Activated CD4-positive, CD25-positive, alpha-beta regulatory T cell treated with anti-CD3 and anti-CD28 coated beads, Interleukin-2, amount 50 U/mL, for 24 hours (primary cell): ENCODE measurements at regions not wholly inside any gene's neighbourhood (a gene's known extent, or its start where the extent isn't known, plus 50 kb on each side); places are given as distances from the start of the nearest gene placed in this dataset.
"Not testable (repeated sequence)": the region's sequence is repeated elsewhere in the genome, so short reads cannot be mapped to it uniquely, and the experiment has no call there.

Experiments used
- ATAC-seq, 2 donors: fragments of 150-1000 bp; cut with Tn5 transposase; one replicate each; pipeline ENCODE4 v1.10.0; 2021; ENCODE audit warnings: mild to moderate bottlenecking in 1 of 2, moderate library complexity in 1 of 2

DNA sequence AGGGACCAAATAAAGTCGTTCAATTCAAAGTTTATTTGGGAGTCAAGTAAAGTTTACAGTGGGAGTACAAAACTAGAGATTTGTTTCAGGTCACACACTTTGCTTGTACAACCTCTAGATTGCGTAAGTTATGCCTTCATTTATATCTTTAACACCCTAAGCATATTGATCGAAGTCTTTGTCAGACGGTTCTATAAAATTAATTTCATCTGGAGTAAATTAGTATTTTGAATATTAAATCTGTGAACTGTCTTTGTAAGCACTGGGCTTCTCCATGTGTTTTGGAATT is 119.7 kb downstream of the ACAA2 start:
- no peak for ATAC-seq

DNA sequence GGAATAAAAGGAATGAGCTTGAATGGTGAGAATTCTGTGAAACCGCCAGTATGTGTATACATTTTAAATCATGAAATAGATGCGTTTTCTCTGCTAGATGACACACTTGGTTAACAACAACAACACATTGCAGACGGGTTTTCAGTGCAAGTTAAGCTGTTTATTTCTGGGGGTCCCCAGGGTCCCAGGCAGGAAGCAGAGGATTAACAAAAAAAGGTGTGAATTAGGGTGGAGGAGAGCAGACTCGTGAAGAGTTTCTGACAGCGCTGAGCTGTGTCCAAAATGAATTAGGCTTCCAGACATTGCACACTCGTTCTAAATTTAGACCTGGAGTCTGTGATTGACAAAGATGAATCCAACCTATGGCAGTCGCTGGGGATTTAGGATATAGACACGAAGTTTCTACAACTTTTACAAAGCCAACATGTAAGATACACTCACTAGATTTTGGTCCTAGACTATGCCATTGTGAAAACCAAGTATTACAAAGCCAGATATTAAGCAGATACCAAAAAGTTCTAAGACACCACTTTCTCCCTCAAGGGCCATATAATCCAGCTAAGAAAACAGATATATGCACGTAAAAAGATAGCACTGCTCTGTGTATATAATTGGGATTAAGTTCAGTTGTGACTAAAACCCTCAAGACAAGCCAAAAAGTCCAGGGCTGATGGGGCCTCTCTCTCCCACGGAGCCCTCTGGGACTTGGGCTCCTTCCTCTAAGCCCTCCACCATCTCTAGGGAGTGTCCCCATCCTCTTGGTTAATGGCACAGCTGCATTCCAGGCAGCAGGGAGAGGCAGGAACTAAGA is 120.2 kb downstream of the ACAA2 start:
- no peak for ATAC-seq

DNA sequence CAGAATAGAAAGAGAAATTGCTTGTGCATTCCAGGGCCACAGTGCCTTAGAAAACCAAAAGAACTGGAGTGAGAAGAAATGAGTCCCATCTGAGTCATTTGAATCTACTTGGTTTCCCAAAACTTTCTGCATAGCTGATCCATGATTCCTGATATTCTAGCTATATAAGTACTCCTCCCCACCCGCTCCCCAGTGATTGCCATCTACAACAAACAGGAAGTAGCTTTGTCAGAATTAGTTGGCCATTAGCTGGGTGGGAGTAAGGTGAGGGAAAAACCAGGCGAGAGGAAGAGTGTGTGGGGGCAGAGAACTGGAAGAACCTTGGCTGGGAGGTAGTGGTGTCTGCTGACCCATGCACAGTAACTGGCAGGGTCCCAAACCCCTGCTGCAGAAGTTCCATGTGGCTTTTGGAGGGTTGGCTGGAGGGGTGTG is 122.1 kb downstream of the ACAA2 start:
- no peak for ATAC-seq

DNA sequence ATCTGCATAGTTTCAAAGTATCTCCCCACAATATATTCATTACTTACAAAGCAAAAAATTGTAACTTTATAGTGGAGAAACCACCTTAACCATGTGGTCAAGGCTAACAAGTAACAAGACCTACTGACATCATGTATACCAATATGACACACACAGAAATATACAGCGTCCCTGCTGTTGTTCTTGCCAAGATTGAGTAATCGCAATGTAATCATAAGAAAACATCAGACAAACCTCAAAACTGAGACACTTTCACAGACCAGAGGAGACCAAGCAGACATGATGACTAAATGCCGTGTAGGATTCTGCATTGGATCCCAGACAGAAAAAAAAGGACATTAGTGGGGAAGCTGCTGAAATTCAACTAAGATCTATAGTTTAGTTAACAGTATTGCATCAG is 123.0 kb downstream of the ACAA2 start:
- ATAC-seq: no peak

DNA sequence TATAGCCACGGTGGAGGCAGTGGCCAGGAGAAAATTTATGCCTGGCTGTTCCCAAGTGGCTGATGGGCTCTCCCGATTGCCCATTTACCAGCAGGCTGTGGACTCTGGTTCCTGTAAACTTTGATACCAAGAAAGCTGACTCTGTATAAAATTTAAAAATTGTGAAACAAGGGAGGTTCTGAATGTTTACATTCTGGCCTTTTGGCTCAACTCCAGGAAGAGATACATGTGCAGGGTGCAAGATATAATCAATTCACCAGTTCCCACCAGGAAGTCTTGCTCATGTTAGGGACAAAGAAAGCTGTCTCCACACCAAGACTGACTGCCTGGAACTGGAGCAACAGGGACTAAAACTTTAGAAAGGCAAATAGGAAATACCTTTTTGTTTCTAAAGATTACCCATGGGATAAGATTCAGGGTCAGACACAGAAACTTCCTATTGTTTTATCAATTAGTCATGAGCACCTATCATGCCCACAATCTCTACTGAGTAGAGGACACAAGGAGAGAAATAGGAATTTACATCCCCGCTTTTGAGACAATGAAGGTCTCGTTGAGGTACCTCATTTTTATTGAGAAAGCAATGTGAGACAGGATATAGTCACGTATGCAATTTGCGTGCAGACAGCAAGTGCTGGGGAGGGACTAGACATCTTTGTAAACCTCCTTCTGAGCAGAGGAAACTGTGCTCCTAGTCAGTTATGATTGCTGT is 123.5 kb downstream of the LIPG start:
- no peak for ATAC-seq

DNA sequence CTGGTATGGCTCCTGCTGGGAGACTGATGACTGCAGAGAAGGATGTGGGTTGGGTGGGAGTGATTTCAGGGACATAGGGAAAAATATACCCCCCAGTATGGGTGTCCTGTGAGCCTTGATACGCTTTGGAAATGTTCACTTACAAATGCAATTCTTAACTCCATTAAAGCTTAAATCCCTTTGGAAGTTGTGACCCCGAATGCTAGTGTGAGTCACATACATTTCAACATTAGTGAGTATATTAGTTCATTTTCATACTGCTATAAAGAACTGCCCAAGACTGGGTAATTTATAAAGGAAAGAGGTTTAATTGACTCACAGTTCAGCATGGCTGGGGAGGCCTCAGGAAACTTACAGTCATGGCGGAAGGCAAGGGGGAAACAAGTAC is 120.9 kb downstream of the LIPG start:
- not testable (repeated sequence) for ATAC-seq

DNA sequence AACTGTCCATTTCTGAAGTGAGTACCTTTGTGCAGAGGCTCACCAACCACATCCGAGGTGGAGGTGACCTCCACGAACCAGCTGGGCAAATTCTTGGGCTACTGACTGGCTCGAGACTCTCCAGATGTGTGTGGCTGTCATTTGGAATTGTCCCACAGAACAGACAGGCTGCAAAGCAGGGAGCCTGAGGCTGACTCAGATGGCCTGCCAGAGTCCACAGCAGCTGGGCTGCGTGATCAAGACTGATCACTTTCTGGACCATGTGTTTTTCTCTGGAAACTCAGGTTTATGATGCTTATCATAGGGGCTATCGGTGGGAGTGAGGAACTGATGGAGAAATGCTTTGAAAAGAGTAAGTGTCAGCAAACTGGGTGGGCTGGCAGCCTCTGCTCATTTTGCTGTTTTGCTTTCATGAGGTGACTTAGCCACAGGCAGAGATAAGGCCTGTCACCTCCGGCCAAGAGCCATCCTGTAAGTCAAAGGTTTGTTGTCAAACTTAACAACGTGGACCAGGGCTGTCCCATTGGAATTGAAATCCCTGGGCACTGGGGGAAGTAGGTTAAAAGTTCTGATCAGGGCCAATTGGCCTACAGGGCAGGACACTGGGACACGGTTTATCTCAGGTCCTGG is 120.4 kb downstream of the LIPG start:
- ATAC-seq: no peak

DNA sequence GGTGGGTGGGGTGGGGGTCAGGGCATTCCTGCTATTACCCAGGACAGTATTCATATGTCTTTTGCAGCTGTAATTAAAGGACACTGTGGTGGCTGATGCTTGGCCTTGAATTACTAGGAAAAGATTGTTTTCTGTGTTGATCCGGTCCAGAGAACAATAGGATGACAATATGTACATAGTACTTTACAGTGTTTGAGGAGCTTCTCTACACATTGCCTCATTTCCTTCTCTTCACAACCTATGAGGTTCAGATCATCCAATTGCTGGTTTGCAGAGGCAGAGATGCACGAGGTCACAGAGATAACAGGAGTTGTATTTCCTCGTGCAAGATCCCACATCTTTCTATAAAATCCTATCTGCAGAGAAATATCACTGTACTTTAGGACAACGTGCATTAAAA is 119.5 kb downstream of the LIPG start:
- no peak for ATAC-seq

DNA sequence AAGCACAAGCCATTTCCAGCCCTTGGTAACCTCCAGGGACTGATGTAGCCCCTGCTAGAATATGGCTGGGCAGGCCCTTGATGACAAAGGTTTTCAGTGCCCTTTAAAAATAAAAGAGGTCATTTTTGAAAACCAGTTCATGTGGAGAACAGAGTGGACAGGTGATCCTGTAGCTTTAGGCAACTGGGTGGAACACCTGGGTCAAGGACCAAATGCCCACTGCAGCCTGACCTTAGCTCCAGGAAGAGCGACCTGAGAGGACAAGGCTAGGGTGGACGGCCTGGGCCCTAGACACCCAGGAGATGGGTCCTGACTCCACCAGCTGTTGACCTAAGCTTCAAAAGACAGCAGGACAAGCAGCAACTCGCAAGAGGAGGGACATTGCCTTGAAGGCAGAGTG is 116.6 kb downstream of the LIPG start:
- ATAC-seq: no peak

DNA sequence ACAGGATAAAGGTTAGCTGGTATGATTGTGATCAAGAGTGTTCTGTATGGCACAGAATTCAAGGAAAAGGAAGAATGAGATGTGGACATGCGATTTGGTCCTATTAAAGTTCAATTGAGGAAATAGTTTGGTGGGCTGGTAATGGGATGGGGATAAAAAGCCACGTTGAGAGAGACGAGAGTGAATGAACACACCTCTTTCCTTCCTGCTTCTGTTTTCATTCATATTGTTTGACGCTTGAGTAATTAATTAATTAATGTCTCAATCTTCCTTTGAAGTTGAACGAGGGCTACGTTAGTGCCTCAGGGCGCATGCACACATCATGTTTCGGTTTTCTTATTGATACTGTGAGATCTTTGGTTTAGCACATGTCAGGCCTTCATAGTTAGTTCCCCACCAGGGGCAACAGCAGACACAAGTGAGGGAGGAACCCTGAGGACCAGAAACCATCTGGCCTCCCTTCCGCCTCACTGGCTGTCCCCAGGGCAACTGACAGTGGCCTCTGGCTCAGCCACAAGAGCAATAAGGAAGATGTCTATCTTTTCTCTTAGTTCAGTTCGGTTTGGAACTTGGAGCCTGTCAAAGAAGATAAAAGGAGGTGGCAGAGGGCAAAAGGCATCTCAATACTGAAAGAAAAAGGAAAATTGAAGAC is 116.0 kb downstream of the LIPG start:
- no peak for ATAC-seq

DNA sequence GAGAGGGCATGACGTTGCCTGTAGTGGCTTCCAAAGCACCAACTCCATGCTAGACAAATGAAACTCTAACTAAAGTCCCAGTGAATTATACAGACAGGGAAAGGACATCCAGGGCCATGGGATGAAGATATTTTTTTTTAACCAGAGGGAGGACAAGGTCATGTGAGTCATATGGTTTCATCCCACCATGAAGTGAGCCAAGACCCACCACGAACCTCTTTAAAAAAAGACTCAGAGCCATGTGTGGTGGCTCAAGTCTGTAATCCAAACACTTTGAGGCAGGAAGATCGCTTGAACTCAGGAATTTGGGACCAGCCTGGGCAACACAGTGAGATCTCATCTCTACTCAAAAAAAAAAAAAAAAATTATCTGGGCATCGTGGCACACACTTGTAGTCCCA is 115.2 kb downstream of the LIPG start:
- ATAC-seq: no peak

DNA sequence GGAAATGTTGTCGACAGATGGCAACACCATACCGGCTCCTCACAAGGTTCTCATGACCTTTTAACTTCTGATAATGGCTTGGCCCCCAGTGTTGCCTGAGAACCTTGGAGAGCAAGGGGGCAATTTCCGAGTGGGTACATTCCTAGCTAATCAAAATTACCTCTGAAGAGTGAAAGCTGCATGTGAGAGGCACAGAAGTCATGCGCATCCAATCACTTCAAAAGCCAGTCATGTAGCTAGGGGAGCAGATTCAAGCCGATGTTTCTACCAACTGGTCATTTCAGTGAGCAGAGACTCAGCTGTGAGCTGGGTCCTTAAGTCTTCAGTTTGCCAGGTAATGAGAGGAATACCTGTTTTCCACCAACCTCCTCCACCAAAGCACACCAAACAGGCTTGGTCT is 111.4 kb downstream of the LIPG start:
- no peak for ATAC-seq

DNA sequence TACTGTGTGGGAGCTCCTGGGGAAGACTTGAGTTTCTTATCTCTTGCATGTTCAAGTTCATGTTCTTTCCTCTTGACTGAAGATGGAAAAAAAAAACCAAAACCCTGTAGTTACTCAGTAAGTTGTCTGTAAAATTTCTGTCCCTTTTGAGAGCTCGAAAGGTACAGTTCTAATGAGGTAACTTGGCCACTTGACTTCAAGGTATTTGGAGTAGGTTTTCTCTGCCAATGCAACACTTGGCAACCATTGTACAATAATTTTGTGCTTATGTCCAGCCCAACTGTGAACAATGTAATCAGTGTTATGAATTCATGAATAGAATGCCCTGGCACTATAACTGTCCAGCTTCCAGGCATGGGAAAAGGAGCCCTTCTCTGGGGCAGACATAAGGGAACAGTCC is 111.0 kb downstream of the LIPG start:
- no peak for ATAC-seq

DNA sequence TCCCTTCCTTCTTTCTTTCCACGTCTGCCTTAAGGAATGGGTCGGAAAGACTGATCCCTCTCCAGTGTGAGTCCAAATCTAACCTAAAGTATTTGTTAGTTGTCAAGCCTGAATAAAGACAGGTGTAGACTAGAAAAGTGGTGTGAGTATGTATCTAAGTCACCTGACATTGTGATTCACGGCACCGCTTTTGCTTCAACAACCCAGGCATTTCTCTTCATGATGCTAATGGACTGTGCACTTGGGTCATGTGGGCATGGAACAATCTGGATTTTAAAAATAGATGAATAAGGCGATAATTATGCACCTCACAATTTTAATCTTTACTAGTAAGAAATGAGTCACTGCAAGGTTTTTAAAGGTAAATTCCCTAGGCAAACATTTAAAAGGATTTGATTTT is 107.5 kb downstream of the LIPG start:
- ATAC-seq: no peak

DNA sequence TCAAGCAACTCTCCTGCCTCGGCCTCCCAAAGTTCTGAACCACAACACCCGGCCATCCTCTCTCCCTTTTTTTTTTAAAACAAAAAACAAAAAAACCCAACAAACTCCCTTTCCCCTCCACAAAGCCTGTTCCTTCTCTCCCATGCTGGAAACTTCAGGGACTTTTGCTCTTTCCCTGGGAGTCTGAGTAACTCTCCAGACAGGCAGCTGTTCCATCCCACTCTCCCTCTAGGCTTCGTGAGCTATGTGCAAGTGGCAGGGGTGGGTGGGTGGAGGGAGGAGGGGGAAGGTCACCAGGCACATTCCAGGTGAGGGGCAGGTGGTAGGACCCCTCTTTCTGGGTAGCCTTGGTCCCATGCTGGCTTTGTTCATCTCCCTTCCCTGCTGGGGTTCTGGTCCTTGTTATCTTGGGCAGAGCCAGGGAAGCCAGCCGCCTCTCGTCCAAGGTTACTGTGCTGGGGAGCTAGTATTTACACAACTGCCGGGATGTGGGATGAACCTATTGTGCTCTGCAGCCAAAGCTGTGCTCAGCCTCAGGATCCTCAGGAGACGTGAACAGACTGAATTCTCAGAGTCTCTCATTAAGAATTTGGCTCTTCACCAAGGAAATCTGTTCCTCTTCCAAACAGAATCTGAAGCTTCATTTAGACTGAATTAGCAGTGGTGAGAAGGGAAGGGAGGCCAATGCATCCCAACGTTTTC is 106.9 kb downstream of the LIPG start:
- no peak for ATAC-seq

DNA sequence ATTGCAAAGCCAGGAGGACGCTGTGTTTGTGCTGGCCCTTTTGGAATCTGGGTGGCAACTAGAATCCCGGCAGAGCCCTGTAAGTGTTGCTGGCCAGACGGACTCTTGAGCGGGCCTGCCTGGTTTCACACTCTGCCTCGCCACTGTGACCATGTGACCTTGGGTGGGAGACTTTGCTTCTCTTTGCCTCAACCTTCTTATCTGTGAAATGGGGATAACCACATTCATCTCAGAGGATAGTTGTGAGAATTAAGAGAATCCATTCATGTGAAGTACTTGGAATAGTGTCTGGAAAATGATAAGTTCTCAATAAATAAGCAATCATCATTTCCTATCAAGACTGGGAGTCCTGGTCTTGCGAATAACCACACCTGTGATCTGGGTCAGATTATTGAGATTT is 105.6 kb downstream of the LIPG start:
- no peak for ATAC-seq

DNA sequence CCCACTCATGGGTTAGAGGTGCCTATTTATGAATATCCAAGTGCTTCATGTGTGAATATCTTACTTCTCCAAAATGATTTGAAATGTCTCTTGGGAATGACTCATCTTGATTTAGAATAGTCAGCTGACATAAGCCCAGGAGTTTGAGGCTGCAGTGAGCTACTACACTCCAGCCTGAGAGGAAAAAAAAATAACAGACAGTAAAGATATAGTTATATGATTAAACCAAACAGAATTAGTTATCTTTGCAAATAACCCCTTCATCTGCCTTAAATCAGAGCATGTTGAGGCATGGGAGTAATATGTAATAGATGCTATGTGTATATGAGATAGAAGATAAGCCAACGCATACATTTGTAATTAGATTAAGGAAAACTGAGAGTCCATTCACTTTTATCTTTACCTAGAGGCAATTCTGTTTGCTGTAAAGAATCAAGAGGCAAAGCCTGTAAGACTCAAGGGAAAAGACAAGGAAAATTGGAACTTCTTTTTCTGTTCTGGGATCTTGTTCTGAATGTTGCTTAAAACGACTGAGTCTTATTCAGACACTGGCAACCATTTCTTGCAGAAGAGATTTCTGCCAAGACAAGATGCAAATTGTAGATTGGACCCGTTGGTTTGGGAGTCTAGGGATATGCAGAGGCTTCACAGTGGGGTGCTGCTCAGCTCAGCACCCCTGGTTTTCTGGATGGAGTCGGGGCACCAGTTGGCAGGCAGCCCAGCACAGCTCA is 104.4 kb downstream of the LIPG start:
- no peak for ATAC-seq

DNA sequence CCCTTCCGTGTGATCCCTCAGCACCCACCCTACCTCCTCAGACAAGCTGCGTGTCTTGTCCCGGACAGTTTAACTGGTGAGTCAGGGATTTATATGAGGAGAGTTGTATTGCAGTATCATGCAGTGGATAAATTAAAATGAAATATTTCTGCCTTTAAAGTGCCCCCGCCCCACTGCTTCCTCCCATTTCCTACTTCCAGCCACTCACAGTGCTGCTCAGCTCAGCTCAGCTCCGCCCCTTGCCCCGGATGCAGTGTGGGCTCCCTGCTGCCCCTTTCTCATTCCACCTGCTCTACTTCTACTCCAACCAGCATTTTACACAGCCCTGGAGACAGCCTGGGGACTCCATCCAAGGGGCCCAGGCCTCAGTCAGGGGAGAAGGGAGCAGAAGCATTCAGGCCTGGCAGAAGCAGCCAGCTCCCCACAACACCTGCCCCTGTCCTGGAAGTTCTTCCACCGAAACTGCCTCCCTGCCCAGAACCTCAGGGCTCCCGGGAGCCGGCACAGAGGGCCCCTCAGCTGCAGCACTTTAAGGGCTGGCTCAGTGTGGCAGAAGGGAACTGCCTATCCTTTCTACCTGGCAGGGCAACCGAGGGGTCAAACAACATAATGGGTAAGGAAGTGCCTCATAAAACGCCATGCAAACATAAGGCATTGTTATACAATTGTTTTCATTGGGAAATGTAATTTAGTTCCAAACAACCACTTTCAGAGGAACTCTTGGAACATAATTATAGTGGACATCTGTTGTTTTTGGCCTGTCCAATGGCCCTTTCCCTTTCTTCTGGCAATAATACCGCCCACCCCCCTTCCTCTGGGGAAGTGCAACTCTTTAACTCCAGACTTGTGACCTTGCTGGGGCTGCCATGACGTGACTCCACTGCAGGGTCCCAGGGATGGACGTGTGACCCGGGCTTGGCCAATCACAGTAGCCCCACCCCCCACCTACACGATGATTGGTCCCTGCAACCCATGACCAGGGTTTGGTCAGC is 102.3 kb downstream of the LIPG start:
- no peak for ATAC-seq

DNA sequence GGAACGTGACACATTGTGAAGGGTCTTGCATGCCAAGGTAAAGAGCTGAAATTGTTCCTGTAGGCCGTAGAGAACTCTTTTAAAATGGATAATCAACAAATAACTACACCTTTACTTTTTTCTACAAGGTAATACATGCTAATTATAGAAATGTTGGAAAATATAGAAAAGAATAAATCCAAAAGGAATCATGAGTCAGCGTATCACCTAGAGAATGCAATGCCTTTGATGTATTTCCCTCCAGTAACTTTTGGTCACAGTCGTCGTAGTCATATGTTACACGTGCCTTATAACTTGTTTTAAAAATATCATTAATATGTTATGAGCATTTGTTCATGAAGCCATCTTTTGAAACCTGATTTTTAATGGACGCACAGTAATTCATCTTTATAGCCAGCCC is 100.6 kb downstream of the LIPG start:
- no peak for ATAC-seq

DNA sequence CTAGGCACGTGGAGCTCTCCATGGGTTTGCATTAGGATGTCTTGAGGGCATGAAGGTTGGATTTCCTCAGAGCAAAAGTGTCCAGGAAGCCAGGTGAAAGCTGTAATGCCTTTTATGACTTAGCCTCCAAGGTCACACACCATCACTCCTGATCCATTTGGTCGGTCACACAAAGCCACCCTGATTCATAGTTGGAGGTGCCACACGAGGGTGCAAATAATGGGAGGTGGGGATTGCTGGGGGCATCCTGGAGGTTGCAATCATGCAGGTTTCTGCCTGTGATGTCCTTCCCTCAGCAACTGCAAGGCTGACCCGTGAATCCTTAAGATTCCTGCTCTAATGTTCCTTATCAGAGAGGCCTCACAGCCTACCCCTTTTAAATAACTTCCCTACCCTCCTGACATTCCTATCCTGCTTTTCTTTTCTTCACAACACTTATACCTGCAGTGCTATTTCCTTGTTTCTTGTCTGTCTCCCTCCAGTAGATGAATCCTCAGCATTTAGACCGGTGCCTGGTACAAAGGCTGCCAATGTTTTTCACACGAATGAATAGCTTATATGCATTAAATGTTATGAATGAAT is 97.1 kb downstream of the LIPG start:
- ATAC-seq: no peak
